OCI-LY3 (cell line): ENCODE measurements at regions not wholly inside any gene's neighbourhood (a gene's known extent, or its start where the extent isn't known, plus 50 kb on each side); places are given as distances from the start of the nearest gene placed in this dataset.

Source experiments
- CTCF ChIP-seq: fragments of 200-600, 300-600 bp; sonication (generic); IDR thresholded peaks from 2 replicates; pipeline ENCODE4 v1.5.1; 2014; ENCODE audit warnings: antibody characterized with exemption, low read length, low read depth
- EZH2phosphoT487 ChIP-seq: fragments of 200-600 bp; shearing (Covaris generic); IDR thresholded peaks from 2 replicates; pipeline ENCODE4 v1.6.1; 2018; ENCODE audit warnings: antibody characterized with exemption, mixed run types, low read depth

GRCh38 chr1:197850918-197851317 lies 51.5 kb upstream of the C1orf53 start:
- no peak for TF ChIP-seq CTCF
- no peak for TF ChIP-seq EZH2phosphoT487
